ENCODE measurements at regions not wholly inside any gene's neighbourhood (a gene's known extent, or its start where the extent isn't known, plus 50 kb on each side); places are given as distances from the start of the nearest gene placed in this dataset.

DNA sequence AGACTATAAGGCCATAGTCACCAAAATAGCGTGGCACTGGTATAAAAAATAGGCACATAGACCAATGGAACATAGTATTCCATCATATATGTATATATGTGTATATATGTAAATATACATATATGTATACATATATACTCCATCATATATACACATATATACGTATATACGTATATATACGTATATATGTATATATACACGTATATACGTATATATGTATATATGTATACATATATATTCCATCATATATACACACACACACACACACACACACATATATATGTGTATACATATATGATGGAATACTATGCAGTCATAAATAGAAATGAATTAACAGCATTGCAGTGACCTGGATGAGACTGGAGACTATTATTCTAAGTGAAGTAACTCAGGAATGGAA, 204.6 kb downstream of the LTN1 start:
- no peak overlapping the region for H3K4me3 ChIP-seq
- no peaks in the 10 kb centered on the region for H3K79me2 ChIP-seq
- peaks cover 10% of the 10 kb centered on the region for H3K4me1 ChIP-seq (ENCODE audit: insufficient read depth)
- H4K20me1 ChIP-seq (ENCODE audit: insufficient read depth, poor library complexity, severe bottlenecking), result no peaks in the 10 kb centered on the region
- no peaks in the 10 kb centered on the region for H3K27me3 ChIP-seq
- WGBS (ENCODE audit: low lambda C conversion rate, missing lambda C conversion rate), result 83% methylated on average over 6 of the region's 6 CpGs
- no peaks in the 10 kb centered on the region for H3K9me3 ChIP-seq (ENCODE audit: low read depth)
- no peak overlapping the region for H3K27ac ChIP-seq
- H3K36me3 ChIP-seq (replicated peaks; ENCODE audit: insufficient read depth, low read depth), result no peaks in the 10 kb centered on the region
- H2AFZ ChIP-seq, result no peak overlapping the region
- H3K9me2 ChIP-seq (replicated peaks; ENCODE audit: insufficient read depth), result no peaks in the 10 kb centered on the region
- DNase-seq (ENCODE audit: low spot score), result no peak
- H3K4me2 ChIP-seq, result no peak overlapping the region
- TF ChIP-seq, protein P1, sequence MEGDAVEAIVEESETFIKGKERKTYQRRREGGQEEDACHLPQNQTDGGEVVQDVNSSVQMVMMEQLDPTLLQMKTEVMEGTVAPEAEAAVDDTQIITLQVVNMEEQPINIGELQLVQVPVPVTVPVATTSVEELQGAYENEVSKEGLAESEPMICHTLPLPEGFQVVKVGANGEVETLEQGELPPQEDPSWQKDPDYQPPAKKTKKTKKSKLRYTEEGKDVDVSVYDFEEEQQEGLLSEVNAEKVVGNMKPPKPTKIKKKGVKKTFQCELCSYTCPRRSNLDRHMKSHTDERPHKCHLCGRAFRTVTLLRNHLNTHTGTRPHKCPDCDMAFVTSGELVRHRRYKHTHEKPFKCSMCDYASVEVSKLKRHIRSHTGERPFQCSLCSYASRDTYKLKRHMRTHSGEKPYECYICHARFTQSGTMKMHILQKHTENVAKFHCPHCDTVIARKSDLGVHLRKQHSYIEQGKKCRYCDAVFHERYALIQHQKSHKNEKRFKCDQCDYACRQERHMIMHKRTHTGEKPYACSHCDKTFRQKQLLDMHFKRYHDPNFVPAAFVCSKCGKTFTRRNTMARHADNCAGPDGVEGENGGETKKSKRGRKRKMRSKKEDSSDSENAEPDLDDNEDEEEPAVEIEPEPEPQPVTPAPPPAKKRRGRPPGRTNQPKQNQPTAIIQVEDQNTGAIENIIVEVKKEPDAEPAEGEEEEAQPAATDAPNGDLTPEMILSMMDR (IDR thresholded peaks at IDR 0.05; ENCODE audit: poor library complexity), result no peak
- TF ChIP-seq EZH2 (IDR thresholded peaks at IDR 0.05; ENCODE audit: borderline replicate concordance) (no peak), EZH2phosphoT487 (IDR thresholded peaks at IDR 0.05; ENCODE audit: low read depth, severe bottlenecking, unreplicated experiment) (no peak)

DNA sequence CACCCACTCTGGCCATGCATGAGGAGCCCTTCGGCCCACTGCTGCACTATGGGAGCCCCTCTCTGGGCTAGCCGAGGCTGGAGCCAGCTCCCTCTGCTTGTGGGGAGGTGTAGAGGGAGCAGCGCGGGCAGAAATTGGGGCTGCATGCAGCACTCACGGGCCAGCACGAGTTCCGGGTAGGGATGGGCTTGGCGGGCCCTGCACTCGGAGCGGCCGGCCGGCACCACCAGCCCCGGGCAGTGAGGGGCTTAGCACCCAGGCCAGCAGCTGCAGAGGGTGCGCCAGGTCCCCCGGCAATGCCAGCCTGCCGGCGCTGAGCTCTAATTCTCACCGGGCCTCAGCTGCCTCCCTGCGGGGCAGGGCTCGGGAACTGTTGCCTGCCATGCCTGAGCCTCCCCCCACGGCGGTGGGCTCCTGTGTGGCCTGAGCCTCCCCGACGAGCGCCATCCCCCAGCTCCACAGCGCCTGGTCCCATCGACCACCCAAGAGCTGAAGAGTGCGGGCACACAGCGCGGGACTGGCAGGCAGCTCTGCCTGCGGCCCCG, 209.0 kb downstream of the LTN1 start:
- Histone ChIP-seq H4K20me1 (ENCODE audit: insufficient read depth, poor library complexity, severe bottlenecking) (no peaks in the 10 kb centered on the region), H3K9me3 (ENCODE audit: low read depth) (no peaks in the 10 kb centered on the region), H3K4me2 (no peak overlapping the region), H2AFZ (no peak overlapping the region), H3K9me2 (replicated peaks; ENCODE audit: insufficient read depth) (no peaks in the 10 kb centered on the region), H3K4me1 (ENCODE audit: insufficient read depth) (no peaks in the 10 kb centered on the region), H3K79me2 (no peaks in the 10 kb centered on the region), H3K36me3 (replicated peaks; ENCODE audit: insufficient read depth, low read depth) (no peaks in the 10 kb centered on the region), H3K27ac (no peak overlapping the region), H3K4me3 (no peak overlapping the region), H3K27me3 (no peaks in the 10 kb centered on the region)
- TF ChIP-seq, protein P1 (IDR thresholded peaks at IDR 0.05; ENCODE audit: poor library complexity), result no peak
- TF ChIP-seq EZH2 (IDR thresholded peaks at IDR 0.05; ENCODE audit: borderline replicate concordance), result no peak
- TF ChIP-seq EZH2phosphoT487 (IDR thresholded peaks at IDR 0.05; ENCODE audit: low read depth, severe bottlenecking, unreplicated experiment), result no peak
- no peak for DNase-seq (ENCODE audit: low spot score)
- 99% methylated on average over 27 of the region's 32 CpGs for WGBS (ENCODE audit: low lambda C conversion rate, missing lambda C conversion rate)

DNA sequence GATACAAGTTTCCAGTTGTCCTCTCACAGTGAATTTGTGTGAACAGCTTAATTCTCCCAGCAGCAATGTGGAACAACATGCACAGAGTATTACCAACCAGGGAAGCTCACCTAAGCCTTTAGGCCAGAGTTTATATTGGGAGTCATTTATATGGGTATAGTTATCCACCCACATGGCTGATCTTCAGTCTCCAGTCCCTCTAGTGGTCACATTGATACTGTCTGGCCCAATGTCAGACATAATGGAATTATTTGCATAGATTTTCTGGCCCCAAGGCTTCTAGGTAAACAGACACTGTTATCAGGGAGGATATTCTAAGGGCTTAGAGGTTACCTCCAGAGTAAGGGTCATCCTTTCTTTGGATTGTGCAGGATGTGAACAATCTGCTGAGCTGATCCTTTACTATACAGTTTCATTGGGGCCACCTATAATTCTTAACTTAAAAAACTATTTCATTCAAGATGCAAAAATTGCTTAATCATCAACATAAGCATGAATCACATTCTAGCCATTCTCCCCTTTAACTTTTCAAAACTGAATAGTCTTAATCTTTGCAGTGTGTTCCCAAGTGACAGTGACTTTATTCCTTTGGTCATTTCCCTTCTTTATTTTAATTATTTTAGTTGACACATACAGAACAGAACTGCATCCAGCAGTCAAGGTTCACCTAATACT, 210.9 kb downstream of the LTN1 start:
- no peaks in the 10 kb centered on the region for H3K4me1 ChIP-seq (ENCODE audit: insufficient read depth)
- no peaks in the 10 kb centered on the region for H4K20me1 ChIP-seq (ENCODE audit: insufficient read depth, poor library complexity, severe bottlenecking)
- peak; percentile 25 for DNase-seq (ENCODE audit: low spot score)
- no peaks in the 10 kb centered on the region for H3K36me3 ChIP-seq (replicated peaks; ENCODE audit: insufficient read depth, low read depth)
- no peak overlapping the region for H2AFZ ChIP-seq
- H3K4me3 ChIP-seq, result no peak overlapping the region
- TF ChIP-seq EZH2phosphoT487 (IDR thresholded peaks at IDR 0.05; ENCODE audit: low read depth, severe bottlenecking, unreplicated experiment), result no peak
- TF ChIP-seq, protein P1 (IDR thresholded peaks at IDR 0.05; ENCODE audit: poor library complexity), result peak; percentile 41
- no peak overlapping the region for H3K4me2 ChIP-seq
- no peaks in the 10 kb centered on the region for H3K9me2 ChIP-seq (replicated peaks; ENCODE audit: insufficient read depth)
- H3K9me3 ChIP-seq (ENCODE audit: low read depth), result no peaks in the 10 kb centered on the region
- no peak overlapping the region for H3K27ac ChIP-seq
- H3K27me3 ChIP-seq, result no peaks in the 10 kb centered on the region
- H3K79me2 ChIP-seq, result no peaks in the 10 kb centered on the region
